GM21515 (cell line): ENCODE measurements at regions not wholly inside any gene's neighbourhood (a gene's known extent, or its start where the extent isn't known, plus 50 kb on each side); places are given as distances from the start of the nearest gene placed in this dataset.

ENCODE experiments used
- ATAC-seq: cut with Tn5 transposase; IDR thresholded peaks from one replicate; pipeline ENCODE4 v1.9.1; 2021; ENCODE audit not compliant: unreplicated experiment

GRCh38 chr1:201609661-201610318 is 70.9 kb downstream of the NAV1 start:
- no peak for ATAC-seq

- ATAC-seq, result no peak
Observed at GRCh38 chr1:201610858-201611257, 71.9 kb downstream of the NAV1 start.

- ATAC-seq, result no peak
Observed at GRCh38 chr1:201612645-201613044, 73.7 kb downstream of the NAV1 start.

- ATAC-seq, result no peak
Observed at GRCh38 chr1:201614262-201615015, 75.5 kb downstream of the NAV1 start.

GRCh38 chr1:201617157-201617556 is 78.2 kb downstream of the NAV1 start:
- ATAC-seq, result no peak

- ATAC-seq, result no peak
Observed at GRCh38 chr1:201618389-201618788, 79.5 kb downstream of the NAV1 start.

GRCh38 chr1:201618905-201619304 is 80.0 kb downstream of the NAV1 start:
- no peak for ATAC-seq

- no peak for ATAC-seq
Observed at GRCh38 chr1:201619513-201619912, 80.6 kb downstream of the NAV1 start.

- ATAC-seq, result no peak
Observed at GRCh38 chr1:201622353-201622752, 83.4 kb downstream of the NAV1 start.

GRCh38 chr1:201622824-201623223 is 83.9 kb downstream of the NAV1 start:
- ATAC-seq, result no peak

- no peak for ATAC-seq
Observed at GRCh38 chr1:201624741-201625225, 85.9 kb downstream of the NAV1 start.

GRCh38 chr1:201625226-201625761 is 86.4 kb downstream of the NAV1 start:
- no peak for ATAC-seq

- no peak for ATAC-seq
Observed at GRCh38 chr1:201625851-201626251, 86.9 kb downstream of the NAV1 start.

- ATAC-seq, result no peak
Observed at GRCh38 chr1:201626629-201627275, 87.8 kb downstream of the NAV1 start.

- no peak for ATAC-seq
Observed at GRCh38 chr1:201628490-201628889, 89.6 kb downstream of the NAV1 start.

- ATAC-seq, result no peak
Observed at GRCh38 chr1:201630582-201630981, 91.7 kb downstream of the NAV1 start.

- ATAC-seq, result no peak
Observed at GRCh38 chr1:201631037-201631436, 92.1 kb downstream of the NAV1 start.

- no peak for ATAC-seq
Observed at GRCh38 chr1:201632364-201632952, 93.5 kb downstream of the NAV1 start.

GRCh38 chr1:201633297-201633696 is 94.4 kb downstream of the NAV1 start:
- no peak for ATAC-seq

GRCh38 chr1:201633811-201634210 is 94.9 kb downstream of the NAV1 start:
- ATAC-seq, result no peak

- no peak for ATAC-seq
Observed at GRCh38 chr1:201634261-201634660, 95.3 kb downstream of the NAV1 start.
